ENCODE measurements at regions not wholly inside any gene's neighbourhood (a gene's known extent, or its start where the extent isn't known, plus 50 kb on each side); places are given as distances from the start of the nearest gene placed in this dataset.

DNA sequence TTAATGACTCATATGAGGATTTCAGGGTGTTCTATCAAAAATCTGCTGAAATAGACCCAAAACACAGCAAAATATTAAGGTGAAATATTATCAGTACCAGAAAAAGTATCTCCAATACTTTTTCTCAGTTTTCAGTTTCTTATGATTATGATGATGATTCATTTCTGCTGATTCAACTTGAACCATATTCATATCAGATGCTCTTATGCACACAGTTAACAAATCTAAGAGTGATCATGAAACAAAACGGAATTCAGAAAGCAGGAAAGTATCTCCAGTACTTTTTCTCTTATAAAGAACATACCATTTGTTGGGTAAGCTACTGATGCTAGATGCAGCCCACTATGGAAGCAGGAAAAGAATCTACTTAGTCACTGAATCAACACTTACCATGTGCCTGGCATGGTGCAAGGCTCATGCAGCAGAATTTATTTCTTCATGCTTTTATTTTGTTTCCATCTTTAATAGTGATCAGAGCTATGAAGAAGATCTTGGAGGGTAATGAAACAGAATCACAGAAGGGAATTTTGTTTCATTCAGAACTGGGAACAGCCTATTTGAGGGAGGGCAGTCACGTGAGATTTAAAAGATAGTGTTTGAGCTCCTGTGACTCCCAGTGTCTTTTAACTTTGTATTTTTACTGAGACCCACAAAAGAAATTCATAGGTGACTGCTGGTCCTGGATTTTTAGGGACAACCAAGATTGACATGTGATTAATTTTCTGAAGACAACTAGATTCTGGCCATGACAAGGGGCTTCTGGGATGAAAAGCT, 480.6 kb downstream of the SETD4 start:
- no peak overlapping the region for H3K4me3 ChIP-seq
- peaks cover 4% of the 10 kb centered on the region for H3K4me1 ChIP-seq
- H3K27me3 ChIP-seq: peaks cover 4% of the 10 kb centered on the region
- H3K9me3 ChIP-seq: no peaks in the 10 kb centered on the region
- DNase-seq (ENCODE audit: low spot score in 2 of 2): no peak
- H3K27ac ChIP-seq: no peak overlapping the region
- H3K36me3 ChIP-seq: no peaks in the 10 kb centered on the region
- 76% methylated on average over 2 of the region's 2 CpGs for WGBS
- no peak for TF ChIP-seq EP300 (IDR thresholded peaks at IDR 0.05)
- TF ChIP-seq, protein P1, sequence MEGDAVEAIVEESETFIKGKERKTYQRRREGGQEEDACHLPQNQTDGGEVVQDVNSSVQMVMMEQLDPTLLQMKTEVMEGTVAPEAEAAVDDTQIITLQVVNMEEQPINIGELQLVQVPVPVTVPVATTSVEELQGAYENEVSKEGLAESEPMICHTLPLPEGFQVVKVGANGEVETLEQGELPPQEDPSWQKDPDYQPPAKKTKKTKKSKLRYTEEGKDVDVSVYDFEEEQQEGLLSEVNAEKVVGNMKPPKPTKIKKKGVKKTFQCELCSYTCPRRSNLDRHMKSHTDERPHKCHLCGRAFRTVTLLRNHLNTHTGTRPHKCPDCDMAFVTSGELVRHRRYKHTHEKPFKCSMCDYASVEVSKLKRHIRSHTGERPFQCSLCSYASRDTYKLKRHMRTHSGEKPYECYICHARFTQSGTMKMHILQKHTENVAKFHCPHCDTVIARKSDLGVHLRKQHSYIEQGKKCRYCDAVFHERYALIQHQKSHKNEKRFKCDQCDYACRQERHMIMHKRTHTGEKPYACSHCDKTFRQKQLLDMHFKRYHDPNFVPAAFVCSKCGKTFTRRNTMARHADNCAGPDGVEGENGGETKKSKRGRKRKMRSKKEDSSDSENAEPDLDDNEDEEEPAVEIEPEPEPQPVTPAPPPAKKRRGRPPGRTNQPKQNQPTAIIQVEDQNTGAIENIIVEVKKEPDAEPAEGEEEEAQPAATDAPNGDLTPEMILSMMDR (IDR thresholded peaks at IDR 0.05): no peak
- TF ChIP-seq POLR2AphosphoS5 (IDR thresholded peaks at IDR 0.05): no peak
- no peak for TF ChIP-seq POLR2A (IDR thresholded peaks at IDR 0.05)

GRCh38 chr21:35578831-35579471, 481.4 kb downstream of the SETD4 start:
- 89% methylated on average over 12 of the region's 12 CpGs for WGBS
- no peak overlapping the region for H3K4me3 ChIP-seq
- TF ChIP-seq POLR2A (IDR thresholded peaks at IDR 0.05) (no peak), EP300 (IDR thresholded peaks at IDR 0.05) (no peak), POLR2AphosphoS5 (IDR thresholded peaks at IDR 0.05) (no peak)
- TF ChIP-seq, protein P1 (IDR thresholded peaks at IDR 0.05): no peak
- peaks cover 4% of the 10 kb centered on the region for H3K27me3 ChIP-seq
- no peaks in the 10 kb centered on the region for H3K36me3 ChIP-seq
- H3K4me1 ChIP-seq: peaks cover 4% of the 10 kb centered on the region
- no peaks in the 10 kb centered on the region for H3K9me3 ChIP-seq
- no peak for DNase-seq (ENCODE audit: low spot score in 2 of 2)
- no peak overlapping the region for H3K27ac ChIP-seq

GRCh38 chr21:35578347-35578782, 482.0 kb downstream of the SETD4 start:
- Histone ChIP-seq H3K27me3 (peaks cover 4% of the 10 kb centered on the region), H3K36me3 (no peaks in the 10 kb centered on the region), H3K4me1 (peaks cover 4% of the 10 kb centered on the region), H3K27ac (no peak overlapping the region), H3K9me3 (no peaks in the 10 kb centered on the region), H3K4me3 (no peak overlapping the region)
- TF ChIP-seq, protein P1 (IDR thresholded peaks at IDR 0.05): no peak
- TF ChIP-seq EP300 (IDR thresholded peaks at IDR 0.05) (no peak), POLR2AphosphoS5 (IDR thresholded peaks at IDR 0.05) (no peak), POLR2A (IDR thresholded peaks at IDR 0.05) (no peak)
- no peak for DNase-seq (ENCODE audit: low spot score in 2 of 2)
- WGBS: 56% methylated on average over 6 of the region's 6 CpGs

GRCh38 chr21:35575280-35575915, 484.9 kb downstream of the SETD4 start:
- no peaks in the 10 kb centered on the region for H3K4me1 ChIP-seq
- no peak overlapping the region for H3K27ac ChIP-seq
- H3K4me3 ChIP-seq: no peak overlapping the region
- no peaks in the 10 kb centered on the region for H3K36me3 ChIP-seq
- no peaks in the 10 kb centered on the region for H3K9me3 ChIP-seq
- peaks cover 4% of the 10 kb centered on the region for H3K27me3 ChIP-seq
- no peak for DNase-seq (ENCODE audit: low spot score in 2 of 2)
- TF ChIP-seq POLR2AphosphoS5 (IDR thresholded peaks at IDR 0.05) (no peak), POLR2A (IDR thresholded peaks at IDR 0.05) (no peak), EP300 (IDR thresholded peaks at IDR 0.05) (no peak)
- TF ChIP-seq, protein P1 (IDR thresholded peaks at IDR 0.05): no peak
- WGBS: 94% methylated on average over 3 of the region's 3 CpGs

Data from suprapubic skin (tissue), 4 donors.